ENCODE measurements at regions not wholly inside any gene's neighbourhood (a gene's known extent, or its start where the extent isn't known, plus 50 kb on each side); places are given as distances from the start of the nearest gene placed in this dataset.
"Not testable (repeated sequence)": the region's sequence is repeated elsewhere in the genome, so short reads cannot be mapped to it uniquely, and the experiment has no call there.

DNA sequence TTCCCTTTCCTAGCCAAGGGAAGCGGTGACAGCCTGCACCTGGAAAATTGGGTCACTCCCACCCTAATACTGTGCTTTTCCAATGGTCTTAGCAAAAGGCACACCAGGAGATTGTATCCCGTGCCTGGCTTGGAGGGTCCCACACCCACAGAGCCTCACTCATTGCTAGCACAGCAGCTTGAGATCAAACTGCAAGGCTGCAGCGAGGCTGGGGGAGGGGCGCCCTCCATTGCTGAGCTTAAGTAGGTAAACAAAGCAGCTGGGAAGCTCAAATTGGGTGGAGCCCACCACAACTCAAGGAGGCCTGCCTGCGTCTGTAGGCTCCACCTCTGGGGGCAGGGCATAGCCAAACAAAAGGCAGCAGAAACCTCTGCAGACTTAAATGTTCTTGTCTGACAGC is 504.1 kb upstream of the ADGRL3 start:
- TF ChIP-seq, protein P1, sequence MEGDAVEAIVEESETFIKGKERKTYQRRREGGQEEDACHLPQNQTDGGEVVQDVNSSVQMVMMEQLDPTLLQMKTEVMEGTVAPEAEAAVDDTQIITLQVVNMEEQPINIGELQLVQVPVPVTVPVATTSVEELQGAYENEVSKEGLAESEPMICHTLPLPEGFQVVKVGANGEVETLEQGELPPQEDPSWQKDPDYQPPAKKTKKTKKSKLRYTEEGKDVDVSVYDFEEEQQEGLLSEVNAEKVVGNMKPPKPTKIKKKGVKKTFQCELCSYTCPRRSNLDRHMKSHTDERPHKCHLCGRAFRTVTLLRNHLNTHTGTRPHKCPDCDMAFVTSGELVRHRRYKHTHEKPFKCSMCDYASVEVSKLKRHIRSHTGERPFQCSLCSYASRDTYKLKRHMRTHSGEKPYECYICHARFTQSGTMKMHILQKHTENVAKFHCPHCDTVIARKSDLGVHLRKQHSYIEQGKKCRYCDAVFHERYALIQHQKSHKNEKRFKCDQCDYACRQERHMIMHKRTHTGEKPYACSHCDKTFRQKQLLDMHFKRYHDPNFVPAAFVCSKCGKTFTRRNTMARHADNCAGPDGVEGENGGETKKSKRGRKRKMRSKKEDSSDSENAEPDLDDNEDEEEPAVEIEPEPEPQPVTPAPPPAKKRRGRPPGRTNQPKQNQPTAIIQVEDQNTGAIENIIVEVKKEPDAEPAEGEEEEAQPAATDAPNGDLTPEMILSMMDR (IDR thresholded peaks at IDR 0.05) = not testable (repeated sequence)
- not testable (repeated sequence) for TF ChIP-seq POLR2A, EP300 (IDR thresholded peaks at IDR 0.05)

All from tibial nerve (tissue), 4 donors.